GM18861 (cell line): ENCODE measurements at regions not wholly inside any gene's neighbourhood (a gene's known extent, or its start where the extent isn't known, plus 50 kb on each side); places are given as distances from the start of the nearest gene placed in this dataset.
"Not testable (repeated sequence)": the region's sequence is repeated elsewhere in the genome, so short reads cannot be mapped to it uniquely, and the experiment has no call there.

ENCODE experiments used
- ATAC-seq: cut with Tn5 transposase; IDR thresholded peaks from one replicate; pipeline ENCODE4 v1.9.1; 2021; ENCODE audit not compliant: unreplicated experiment

- no peak for ATAC-seq
Measured at GRCh38 chr2:154580767-154581166, 117.7 kb upstream of the KCNJ3 start.

DNA sequence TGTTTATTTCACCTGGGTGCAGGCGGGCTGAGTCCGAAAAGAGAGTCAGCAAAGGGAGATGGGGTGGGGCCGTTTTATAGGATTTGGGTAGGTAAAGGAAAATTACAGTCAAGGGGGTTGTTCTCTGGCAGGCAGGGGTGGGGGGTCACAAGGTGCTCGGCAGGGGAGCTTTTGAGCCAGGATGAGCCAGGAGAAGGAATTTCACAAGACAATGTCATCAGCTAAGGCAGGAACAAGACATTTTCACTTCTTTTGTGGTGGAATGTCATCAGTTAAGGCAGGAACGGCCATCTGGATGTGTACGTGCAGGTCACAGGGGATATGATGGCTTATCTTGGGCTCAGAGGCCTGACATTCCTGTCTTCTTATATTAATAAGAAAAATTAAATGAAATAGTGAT is 115.8 kb upstream of the KCNJ3 start:
- ATAC-seq, result not testable (repeated sequence)

GRCh38 chr2:154583274-154583673 is 115.2 kb upstream of the KCNJ3 start:
- not testable (repeated sequence) for ATAC-seq

DNA sequence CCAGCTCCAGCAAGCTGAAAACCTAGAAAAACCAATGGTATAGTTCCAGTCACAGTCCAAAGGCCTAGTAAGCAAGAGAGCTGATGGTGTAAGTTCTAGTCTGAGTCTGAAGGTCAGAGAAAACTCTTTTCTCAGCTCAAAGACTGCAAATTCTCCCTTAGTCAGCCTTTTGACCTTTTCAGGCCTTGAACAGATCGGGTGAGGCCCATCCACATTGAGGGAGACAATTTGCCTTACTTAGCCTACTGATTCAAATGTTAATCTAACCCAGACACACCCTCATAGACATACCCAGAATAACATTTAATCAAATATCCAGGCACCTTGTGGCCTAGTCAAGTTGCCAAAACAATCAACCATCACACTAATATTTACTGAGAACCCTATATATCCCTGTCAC is 110.8 kb upstream of the KCNJ3 start:
- ATAC-seq, result no peak

- ATAC-seq, result no peak
Measured at GRCh38 chr2:154588838-154589237, 109.7 kb upstream of the KCNJ3 start.

DNA sequence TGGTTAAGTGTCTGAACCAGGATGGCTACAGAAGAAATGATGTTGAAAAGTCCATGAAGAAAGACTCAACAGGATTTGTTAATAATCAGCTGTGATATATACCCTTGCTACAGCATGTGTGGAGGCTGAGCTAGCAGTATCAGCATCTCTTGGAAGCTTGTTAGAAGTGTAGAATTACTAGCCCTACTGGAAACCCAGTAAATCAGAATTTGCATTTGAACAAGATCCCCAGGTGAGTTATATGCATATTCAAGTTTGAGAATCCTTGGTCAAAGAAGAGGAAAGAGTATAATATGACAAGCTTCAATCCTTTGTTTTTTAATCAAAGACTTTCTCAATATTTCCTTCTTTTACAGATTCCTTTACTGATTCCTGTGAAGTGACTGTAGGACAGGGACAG is 109.0 kb upstream of the KCNJ3 start:
- no peak for ATAC-seq

- ATAC-seq, result no peak
Measured at GRCh38 chr2:154591294-154591820, 107.1 kb upstream of the KCNJ3 start.

GRCh38 chr2:154599189-154599588 is 99.3 kb upstream of the KCNJ3 start:
- ATAC-seq, result no peak

- no peak for ATAC-seq
Measured at GRCh38 chr2:154600927-154601494, 97.5 kb upstream of the KCNJ3 start.

DNA sequence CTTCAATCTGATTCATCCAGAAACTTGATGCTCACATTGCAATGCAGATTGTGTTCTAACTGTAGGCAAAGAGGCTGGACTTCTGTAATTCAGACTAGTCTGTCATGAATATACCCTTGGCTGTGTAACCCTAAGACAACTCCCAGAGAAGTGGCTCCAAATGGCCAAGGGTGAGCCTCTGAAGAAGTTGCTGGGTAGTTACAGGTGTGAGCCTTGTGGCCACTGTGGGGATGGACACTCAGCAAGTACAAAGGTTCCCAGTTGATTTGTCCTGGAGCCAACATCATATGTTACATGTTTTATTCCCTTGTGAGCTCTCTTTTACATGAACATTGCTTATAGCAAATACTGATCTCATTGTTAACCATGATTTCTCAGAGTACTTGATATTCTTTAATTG is 94.8 kb upstream of the KCNJ3 start:
- no peak for ATAC-seq

DNA sequence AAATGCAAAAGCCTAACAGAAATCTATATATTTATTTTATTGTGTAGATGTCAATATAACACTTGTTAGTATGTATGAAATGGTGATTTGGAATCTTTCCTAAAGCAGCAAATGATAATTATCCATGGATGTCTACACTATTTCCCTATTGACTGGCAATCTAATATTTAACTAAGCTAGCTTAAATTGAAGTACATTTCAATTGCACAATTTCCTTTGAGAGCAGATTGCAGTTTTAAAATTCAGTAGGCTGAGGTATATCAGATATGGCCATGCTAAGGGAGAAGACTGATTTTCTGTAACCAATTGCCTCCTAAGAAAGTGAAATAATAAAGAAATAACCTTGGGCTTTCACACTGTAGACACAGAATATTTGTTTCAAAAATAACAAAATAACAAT is 90.1 kb upstream of the KCNJ3 start:
- no peak for ATAC-seq

- no peak for ATAC-seq
Measured at GRCh38 chr2:154614906-154615305, 83.6 kb upstream of the KCNJ3 start.

DNA sequence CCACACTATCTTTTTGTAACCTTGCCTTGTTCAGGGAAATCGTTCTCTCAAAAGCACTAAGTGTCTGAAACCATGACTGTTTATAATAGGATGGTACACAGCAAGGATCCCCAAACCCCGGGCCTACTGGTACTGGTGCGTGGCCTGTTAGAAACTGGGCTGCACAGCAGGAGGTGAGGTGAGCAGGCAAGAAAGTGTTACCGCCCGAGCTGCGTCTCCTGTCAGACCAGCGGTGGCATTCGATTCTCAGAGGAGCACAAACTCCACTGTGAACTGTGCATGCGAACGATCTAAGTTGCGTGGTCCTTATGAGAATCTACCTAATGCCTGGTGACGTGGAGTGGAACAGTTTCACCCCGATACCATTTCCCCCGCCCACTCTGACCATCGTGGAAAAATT is 81.8 kb upstream of the KCNJ3 start:
- ATAC-seq, result no peak

DNA sequence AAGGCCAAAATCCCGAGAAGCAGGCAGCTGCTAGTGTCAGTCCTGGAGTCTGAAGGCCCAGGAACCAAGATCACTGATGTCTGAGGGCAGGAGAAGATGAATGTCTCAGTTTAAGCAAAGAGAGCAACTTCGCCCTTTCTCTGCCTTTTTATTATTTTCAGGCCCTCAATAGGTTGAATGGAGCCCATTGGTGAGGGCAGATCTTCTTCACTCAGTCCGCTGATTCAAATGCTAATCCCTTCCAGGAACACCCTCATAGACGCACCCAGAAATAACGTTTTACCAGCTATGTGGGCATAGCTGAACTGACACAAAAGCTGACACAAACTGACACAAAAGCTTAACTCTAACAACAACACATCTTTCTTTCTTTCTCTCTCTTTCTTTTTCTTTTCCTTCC is 78.0 kb upstream of the KCNJ3 start:
- no peak for ATAC-seq

- ATAC-seq, result peak; percentile 59
Measured at GRCh38 chr2:154623819-154624218, 74.7 kb upstream of the KCNJ3 start.

- ATAC-seq, result no peak
Measured at GRCh38 chr2:154637456-154637855, 61.0 kb upstream of the KCNJ3 start.

DNA sequence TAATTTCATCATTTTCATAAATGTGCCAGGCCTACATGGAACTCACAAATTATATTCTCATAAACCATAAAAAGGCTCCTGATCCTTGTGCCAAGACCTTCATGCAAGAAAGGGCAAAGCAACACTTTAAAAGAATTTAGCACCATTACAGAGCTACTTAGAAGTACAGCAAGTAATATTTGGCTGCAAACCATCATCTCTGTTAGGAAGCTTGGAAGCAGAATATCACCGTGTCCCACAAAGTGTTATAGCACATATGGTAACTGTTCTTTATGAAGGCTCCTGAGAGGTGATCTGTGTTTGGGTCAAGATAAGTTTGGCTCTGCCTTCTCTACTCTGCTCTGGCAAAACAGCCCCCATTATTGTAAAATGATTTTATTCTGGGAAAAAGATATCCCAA is 59.7 kb upstream of the KCNJ3 start:
- no peak for ATAC-seq

DNA sequence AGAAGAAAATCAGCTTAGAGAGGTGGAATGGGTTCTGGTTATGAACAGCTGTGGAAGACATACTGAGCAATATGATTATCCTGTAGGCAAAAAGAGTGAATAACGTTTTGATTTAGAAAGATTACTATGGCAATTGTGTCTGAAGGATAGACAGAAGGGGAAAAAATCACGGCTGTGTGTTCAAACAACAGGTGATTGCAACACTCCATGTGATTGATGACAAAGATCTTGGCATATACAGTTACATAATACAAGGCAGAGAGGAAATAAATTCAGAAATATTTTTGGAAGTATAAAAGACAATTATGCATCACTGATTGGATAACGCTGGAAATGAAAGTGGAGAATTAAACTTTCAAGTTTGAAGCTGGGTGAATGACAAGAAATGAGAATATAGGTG is 58.5 kb upstream of the KCNJ3 start:
- ATAC-seq, result no peak
